HCT116 (cell line): ENCODE measurements at regions not wholly inside any gene's neighbourhood (a gene's known extent, or its start where the extent isn't known, plus 50 kb on each side); places are given as distances from the start of the nearest gene placed in this dataset.

ENCODE experiments used
- CBX3 ChIP-seq: IDR thresholded peaks from 2 replicates; pipeline ENCODE4 v1.6.1; 2012; ENCODE audit warnings: low read depth
- CEBPB ChIP-seq: IDR thresholded peaks from 2 replicates; pipeline ENCODE4 v1.6.1; 2012; ENCODE audit warnings: low read depth
- EZH2 ChIP-seq: fragments of 200-600 bp; sonication (generic); IDR thresholded peaks from 2 replicates; pipeline ENCODE4 v1.6.1; 2017; ENCODE audit warnings: antibody characterized with exemption, mixed run types
- POLR2A ChIP-seq: IDR thresholded peaks from 2 replicates; pipeline ENCODE4 v1.7.0; 2011; ENCODE audit warnings: borderline replicate concordance; ENCODE audit not compliant: insufficient read depth, insufficient read length; ENCODE audit errors: extremely low read depth
- POLR2AphosphoS5 ChIP-seq: IDR thresholded peaks from 2 replicates; pipeline ENCODE4 v1.6.1; 2011; ENCODE audit warnings: mild to moderate bottlenecking, low read depth, low read length, moderate library complexity
- TF ChIP-seq, protein P1 (sequence below), 3 experiments: fragments of 200-600 bp in 1 of 3; sonication (generic) in 1 of 3; IDR thresholded peaks in 2 of 3; conservative IDR thresholded peaks in 1 of 3; 2 replicates each; pipeline ENCODE4 v1.5.1; 2012 to 2017; ENCODE audit warnings: low read depth in 2 of 3, low read length in 2 of 3, antibody characterized with exemption in 1 of 3, borderline replicate concordance in 1 of 3, control low read depth in 1 of 3, mild to moderate bottlenecking in 1 of 3, mixed read lengths in 1 of 3, mixed run types in 1 of 3, moderate library complexity in 1 of 3; ENCODE audit not compliant: insufficient read depth in 1 of 3
- TF ChIP-seq, protein P2 (sequence below): IDR thresholded peaks from 2 replicates; pipeline ENCODE4 v1.6.1; 2012; ENCODE audit warnings: low read depth
- TF ChIP-seq, protein P3 (sequence below): IDR thresholded peaks from 2 replicates; pipeline ENCODE4 v1.6.1; 2011; ENCODE audit warnings: mild to moderate bottlenecking, low read length, moderate library complexity; ENCODE audit not compliant: insufficient replicate concordance; ENCODE audit errors: extremely low read depth

DNA sequence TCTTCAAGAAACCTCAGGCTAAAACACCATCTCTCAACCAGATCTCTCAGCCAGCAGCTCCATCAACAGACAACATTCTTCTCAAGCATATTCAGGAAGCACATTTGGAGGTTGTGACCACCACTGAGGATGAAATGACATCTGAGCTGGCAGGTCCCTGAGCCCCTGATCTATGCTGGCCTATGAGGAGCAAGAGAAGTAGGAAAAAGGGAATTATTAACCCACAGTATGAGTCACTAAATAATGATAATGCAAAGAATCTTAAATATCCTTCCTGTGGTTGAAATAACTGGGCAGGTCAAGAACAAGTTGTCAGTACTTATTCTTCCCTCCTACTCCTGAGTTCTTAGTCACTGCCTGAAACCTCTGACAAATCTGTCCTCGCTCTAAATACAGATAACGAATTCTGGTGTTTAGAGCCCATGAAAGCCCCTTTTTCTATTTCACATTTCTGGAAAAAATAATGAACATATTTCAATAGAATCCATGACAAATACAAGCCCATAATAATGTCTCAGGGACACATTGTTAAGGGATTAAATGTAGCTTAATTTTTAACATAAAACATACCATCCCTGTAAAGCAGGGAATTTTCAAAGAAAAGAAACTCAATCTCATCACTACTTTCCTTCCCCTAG lies 225.8 kb upstream of the IRS2 start:
- TF ChIP-seq, protein P1, sequence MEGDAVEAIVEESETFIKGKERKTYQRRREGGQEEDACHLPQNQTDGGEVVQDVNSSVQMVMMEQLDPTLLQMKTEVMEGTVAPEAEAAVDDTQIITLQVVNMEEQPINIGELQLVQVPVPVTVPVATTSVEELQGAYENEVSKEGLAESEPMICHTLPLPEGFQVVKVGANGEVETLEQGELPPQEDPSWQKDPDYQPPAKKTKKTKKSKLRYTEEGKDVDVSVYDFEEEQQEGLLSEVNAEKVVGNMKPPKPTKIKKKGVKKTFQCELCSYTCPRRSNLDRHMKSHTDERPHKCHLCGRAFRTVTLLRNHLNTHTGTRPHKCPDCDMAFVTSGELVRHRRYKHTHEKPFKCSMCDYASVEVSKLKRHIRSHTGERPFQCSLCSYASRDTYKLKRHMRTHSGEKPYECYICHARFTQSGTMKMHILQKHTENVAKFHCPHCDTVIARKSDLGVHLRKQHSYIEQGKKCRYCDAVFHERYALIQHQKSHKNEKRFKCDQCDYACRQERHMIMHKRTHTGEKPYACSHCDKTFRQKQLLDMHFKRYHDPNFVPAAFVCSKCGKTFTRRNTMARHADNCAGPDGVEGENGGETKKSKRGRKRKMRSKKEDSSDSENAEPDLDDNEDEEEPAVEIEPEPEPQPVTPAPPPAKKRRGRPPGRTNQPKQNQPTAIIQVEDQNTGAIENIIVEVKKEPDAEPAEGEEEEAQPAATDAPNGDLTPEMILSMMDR (IDR thresholded peaks at IDR 0.05 in 2 of 3, conservative IDR thresholded peaks at IDR 0.05 in 1 of 3; ENCODE audit: borderline replicate concordance in 1 of 3, insufficient read depth in 1 of 3, low read depth in 2 of 3, low read length in 2 of 3), result no peak
- TF ChIP-seq CEBPB (no peak), CBX3 (peak; percentile 10; the same call in 1 of the 2 replicates), EZH2 (no peak), POLR2A (no peak), POLR2AphosphoS5 (no peak)
- TF ChIP-seq, protein P2, sequence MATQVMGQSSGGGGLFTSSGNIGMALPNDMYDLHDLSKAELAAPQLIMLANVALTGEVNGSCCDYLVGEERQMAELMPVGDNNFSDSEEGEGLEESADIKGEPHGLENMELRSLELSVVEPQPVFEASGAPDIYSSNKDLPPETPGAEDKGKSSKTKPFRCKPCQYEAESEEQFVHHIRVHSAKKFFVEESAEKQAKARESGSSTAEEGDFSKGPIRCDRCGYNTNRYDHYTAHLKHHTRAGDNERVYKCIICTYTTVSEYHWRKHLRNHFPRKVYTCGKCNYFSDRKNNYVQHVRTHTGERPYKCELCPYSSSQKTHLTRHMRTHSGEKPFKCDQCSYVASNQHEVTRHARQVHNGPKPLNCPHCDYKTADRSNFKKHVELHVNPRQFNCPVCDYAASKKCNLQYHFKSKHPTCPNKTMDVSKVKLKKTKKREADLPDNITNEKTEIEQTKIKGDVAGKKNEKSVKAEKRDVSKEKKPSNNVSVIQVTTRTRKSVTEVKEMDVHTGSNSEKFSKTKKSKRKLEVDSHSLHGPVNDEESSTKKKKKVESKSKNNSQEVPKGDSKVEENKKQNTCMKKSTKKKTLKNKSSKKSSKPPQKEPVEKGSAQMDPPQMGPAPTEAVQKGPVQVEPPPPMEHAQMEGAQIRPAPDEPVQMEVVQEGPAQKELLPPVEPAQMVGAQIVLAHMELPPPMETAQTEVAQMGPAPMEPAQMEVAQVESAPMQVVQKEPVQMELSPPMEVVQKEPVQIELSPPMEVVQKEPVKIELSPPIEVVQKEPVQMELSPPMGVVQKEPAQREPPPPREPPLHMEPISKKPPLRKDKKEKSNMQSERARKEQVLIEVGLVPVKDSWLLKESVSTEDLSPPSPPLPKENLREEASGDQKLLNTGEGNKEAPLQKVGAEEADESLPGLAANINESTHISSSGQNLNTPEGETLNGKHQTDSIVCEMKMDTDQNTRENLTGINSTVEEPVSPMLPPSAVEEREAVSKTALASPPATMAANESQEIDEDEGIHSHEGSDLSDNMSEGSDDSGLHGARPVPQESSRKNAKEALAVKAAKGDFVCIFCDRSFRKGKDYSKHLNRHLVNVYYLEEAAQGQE, result no peak
- TF ChIP-seq, protein P3, sequence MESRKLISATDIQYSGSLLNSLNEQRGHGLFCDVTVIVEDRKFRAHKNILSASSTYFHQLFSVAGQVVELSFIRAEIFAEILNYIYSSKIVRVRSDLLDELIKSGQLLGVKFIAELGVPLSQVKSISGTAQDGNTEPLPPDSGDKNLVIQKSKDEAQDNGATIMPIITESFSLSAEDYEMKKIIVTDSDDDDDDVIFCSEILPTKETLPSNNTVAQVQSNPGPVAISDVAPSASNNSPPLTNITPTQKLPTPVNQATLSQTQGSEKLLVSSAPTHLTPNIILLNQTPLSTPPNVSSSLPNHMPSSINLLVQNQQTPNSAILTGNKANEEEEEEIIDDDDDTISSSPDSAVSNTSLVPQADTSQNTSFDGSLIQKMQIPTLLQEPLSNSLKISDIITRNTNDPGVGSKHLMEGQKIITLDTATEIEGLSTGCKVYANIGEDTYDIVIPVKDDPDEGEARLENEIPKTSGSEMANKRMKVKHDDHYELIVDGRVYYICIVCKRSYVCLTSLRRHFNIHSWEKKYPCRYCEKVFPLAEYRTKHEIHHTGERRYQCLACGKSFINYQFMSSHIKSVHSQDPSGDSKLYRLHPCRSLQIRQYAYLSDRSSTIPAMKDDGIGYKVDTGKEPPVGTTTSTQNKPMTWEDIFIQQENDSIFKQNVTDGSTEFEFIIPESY, result no peak
